HG02973 (cell line): ENCODE measurements at regions not wholly inside any gene's neighbourhood (a gene's known extent, or its start where the extent isn't known, plus 50 kb on each side); places are given as distances from the start of the nearest gene placed in this dataset.

Source experiments
- ATAC-seq: cut with Tn5 transposase; IDR thresholded peaks from one replicate; pipeline ENCODE4 v1.9.1; 2021; ENCODE audit warnings: moderate library complexity; ENCODE audit not compliant: unreplicated experiment

GRCh38 chr18:60552948-60553347 is 180.4 kb upstream of the MC4R start:
- ATAC-seq: no peak

- no peak for ATAC-seq
Observed at GRCh38 chr18:60554967-60555366, 182.4 kb upstream of the MC4R start.

DNA sequence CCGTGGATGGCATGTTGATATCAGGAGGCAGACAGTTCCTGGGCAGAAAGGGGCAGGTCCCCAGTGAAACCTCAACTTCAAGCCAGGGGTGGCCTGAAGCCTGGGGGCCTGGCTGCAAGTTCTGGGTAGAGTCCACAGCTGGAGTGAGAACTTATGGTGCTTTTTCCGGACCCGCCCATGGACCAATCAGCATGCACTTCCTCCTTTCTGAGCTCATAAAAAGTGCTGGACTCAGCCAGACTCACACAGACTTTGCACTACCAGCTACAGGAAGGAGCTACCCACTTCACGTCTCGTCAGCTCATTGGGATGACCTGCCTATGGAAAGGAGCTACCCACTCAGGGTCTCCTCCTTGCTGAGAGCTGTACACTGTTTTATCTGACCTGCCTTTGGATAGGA is 183.1 kb upstream of the MC4R start:
- no peak for ATAC-seq

GRCh38 chr18:60556326-60556725 is 183.8 kb upstream of the MC4R start:
- ATAC-seq: no peak

DNA sequence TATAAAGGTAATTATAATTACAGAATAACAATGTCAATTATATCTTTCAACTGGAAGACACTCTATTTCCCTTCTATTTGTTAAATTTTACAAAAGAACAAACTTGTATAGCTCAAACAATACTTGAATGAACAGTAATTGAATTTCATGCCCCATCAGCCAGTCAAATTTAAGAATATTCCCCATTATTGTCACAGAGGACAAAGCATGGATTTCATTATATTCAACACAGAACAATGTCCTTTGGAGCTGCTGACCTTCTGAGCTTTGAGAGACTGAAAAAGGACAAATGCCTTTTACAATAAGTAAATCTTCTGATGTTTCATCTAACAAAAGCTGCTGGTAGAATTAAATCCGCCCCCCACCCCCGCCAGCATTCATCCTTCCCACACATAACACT is 187.5 kb upstream of the MC4R start:
- ATAC-seq: no peak

GRCh38 chr18:60563082-60563481 is 190.5 kb upstream of the MC4R start:
- no peak for ATAC-seq

- ATAC-seq: no peak
Observed at GRCh38 chr18:60568220-60568619, 195.6 kb upstream of the MC4R start.

GRCh38 chr18:60570172-60570571 is 197.6 kb upstream of the MC4R start:
- no peak for ATAC-seq

DNA sequence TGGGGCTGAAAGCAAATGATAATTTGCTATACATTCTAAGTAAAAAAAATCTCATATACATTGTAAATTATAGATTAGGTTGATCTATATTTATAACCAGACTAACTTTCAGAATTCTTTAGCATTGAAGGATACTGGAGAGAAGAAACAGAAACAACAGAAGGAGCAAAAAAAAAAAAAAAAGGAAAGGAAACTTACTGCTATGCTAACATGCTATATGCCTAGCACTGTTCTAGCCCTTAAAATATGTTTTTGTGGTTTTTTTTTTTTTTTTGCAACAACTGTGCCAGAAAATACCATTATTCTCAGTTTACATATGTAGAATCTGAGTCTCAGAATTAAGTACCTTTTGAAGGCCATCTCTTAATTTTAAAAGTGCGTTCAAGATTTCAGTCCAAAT is 204.9 kb upstream of the MC4R start:
- no peak for ATAC-seq

GRCh38 chr18:60585670-60586069 is 213.1 kb upstream of the MC4R start:
- ATAC-seq: no peak

DNA sequence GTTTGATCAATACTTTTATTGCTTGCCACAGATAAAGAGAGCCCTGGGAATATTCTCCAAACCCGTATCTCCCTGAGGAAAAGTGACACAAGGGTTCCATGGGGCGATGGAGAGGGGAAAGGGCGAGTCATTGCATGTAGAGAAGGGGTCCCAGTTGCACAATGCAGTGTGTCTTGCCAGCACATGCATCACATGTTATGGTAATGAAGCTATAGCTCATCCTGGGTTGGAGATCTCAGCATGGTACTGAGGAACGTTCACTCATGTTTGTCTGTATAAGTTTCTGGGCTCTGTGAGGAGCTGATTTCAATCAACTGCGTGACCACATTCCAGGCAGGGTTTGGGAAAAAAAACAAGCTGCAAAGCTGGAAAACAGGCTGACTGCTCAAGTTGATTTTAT is 220.7 kb upstream of the MC4R start:
- ATAC-seq: no peak

DNA sequence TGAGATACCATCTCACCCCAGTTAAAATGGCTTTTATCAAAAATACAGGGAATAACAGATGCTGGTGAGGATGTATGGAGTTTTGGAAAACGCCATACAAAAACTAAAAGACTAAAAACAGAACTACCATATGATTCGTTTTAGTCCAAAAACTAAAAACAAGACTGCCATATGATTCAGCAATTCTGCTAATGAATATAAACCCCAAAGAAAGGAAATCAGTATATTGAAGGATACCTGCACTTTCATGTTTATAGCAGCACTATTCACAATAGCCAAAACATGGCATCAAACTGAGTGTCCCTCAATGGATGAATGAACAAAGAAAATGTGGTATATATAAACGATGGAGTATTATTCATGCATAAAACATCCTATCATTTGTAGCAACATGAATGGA is 224.4 kb upstream of the MC4R start:
- peak; percentile 38 for ATAC-seq

- peak; percentile 93 for ATAC-seq
Observed at GRCh38 chr18:60599267-60599666, 226.7 kb upstream of the MC4R start.

DNA sequence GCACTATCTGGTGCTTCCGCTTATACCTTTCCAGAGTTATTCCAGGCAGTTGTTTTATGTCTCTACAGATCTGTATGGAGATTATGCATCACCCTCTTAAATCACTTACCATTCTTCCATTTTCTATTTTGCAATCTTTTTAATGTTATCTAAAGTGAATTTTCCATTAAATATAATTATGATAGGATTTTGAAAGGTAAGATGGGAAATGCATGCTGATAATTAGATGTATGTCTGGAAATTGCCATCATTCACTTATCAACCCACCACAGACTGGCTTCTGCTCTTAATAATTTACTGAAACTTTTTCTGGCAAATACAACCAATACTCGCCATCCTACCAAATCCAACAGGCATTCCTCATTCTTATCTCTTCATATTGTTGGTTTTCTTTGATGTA is 227.4 kb upstream of the MC4R start:
- ATAC-seq: no peak

- ATAC-seq: no peak
Observed at GRCh38 chr18:60601249-60601648, 228.7 kb upstream of the MC4R start.

GRCh38 chr18:60623331-60623730 is 250.8 kb upstream of the MC4R start:
- no peak for ATAC-seq

DNA sequence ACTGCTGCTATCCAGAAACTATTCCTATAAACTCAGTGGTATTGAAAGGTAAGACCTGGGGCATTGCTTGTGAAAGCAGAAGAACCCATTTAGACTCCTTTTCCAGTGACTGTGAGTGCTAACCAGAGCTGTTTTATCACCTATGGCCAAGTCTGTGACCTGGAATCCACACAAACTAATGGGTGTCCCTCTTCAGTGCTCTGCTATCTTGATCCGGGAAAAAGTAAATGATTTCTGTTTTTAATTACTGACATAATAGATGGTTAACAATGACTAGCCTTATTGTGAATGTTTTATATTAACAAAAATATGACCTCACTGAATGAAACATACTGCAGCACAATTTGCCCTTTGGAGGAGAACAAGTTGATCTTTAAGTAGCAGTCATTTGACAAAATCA is 251.6 kb upstream of the MC4R start:
- no peak for ATAC-seq

- ATAC-seq: no peak
Observed at GRCh38 chr18:60639836-60640235, 267.3 kb upstream of the MC4R start.

- no peak for ATAC-seq
Observed at GRCh38 chr18:60643009-60643408, 270.4 kb upstream of the MC4R start.

- ATAC-seq: no peak
Observed at GRCh38 chr18:60646725-60647124, 274.1 kb upstream of the MC4R start.

GRCh38 chr18:60649107-60649506 is 276.5 kb upstream of the MC4R start:
- ATAC-seq: peak; percentile 99

DNA sequence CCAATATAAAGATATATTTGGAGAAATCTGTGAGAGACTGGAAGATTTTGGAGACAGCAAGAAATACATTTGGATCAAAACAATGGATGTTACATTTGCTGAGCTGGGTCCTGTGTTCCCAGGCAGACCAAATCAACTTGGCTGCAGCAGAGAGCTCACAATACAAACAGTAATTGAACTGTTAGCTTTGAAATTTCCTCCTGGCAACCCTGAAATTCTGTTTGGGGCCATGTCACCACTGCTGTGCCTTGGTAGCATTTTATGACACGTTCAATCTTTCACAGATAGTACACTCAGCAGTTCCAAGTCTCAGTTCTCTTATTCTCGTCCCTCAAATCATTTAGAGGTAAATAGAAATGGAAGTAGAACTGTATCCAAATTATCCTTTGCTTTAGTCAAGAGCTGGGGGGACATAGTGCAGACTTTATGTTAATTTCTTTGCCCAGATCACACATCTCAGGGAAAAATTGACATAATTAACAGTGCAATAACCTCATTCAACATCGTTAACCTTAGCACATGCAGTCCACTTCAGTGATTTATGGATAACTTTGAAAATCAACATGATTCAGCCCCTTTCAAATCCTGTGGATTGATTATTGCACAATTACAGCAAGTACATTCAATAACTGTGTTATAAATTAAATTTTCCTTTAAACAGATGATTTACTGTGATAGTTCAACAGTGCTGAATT is 277.4 kb upstream of the MC4R start:
- no peak for ATAC-seq

DNA sequence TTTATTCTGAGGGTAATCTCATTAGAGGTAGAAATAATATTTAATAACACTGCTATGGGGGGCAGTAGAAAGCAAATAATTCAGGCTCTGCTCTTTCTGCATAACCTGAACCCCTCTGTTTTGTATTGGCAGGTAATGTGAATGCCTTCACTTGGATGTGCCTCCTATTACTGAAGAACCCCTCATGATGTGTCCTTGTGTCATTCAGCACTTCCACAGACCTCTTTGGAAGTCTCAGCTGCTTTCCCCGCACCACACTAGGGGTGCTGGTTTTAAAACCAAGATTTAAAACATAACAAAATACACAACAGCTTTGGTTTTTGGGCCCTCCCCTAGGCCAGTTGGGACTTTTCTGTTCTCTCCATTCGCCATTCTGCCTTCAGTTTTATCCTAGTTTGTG is 281.7 kb upstream of the MC4R start:
- ATAC-seq: no peak
